Stomach (tissue), 4 donors: ENCODE measurements at regions not wholly inside any gene's neighbourhood (a gene's known extent, or its start where the extent isn't known, plus 50 kb on each side); places are given as distances from the start of the nearest gene placed in this dataset.

Experiments
- EP300 ChIP-seq: sonication (generic); formaldehyde crosslinking; IDR thresholded peaks from one replicate; pipeline ENCODE4 v1.6.1; 2017; ENCODE audit warnings: antibody characterized with exemption
- POLR2A ChIP-seq, 4 donors: fragments of 450-650 bp; IDR thresholded peaks; one replicate each; pipeline ENCODE4 v1.6.1; 2016; ENCODE audit warnings: antibody characterized with exemption in 4 of 4, control low read depth in 2 of 4, mild to moderate bottlenecking in 1 of 4, moderate library complexity in 1 of 4
- POLR2AphosphoS5 ChIP-seq, 3 donors: sonication (generic); formaldehyde crosslinking; IDR thresholded peaks; one replicate each; pipeline ENCODE4 v1.6.1; 2016; ENCODE audit warnings: antibody characterized with exemption in 3 of 3
- TF ChIP-seq, protein P1 (sequence below), 7 experiments: fragments of 450-650 bp in 4 of 7; fragments of 200-600 bp in 3 of 7; sonication (generic) in 3 of 7; IDR thresholded peaks; one replicate each; pipeline ENCODE4 v1.5.1; 2016 to 2019; ENCODE audit warnings: antibody characterized with exemption in 7 of 7, control low read depth in 2 of 7, mild to moderate bottlenecking in 1 of 7

- TF ChIP-seq, protein P1, sequence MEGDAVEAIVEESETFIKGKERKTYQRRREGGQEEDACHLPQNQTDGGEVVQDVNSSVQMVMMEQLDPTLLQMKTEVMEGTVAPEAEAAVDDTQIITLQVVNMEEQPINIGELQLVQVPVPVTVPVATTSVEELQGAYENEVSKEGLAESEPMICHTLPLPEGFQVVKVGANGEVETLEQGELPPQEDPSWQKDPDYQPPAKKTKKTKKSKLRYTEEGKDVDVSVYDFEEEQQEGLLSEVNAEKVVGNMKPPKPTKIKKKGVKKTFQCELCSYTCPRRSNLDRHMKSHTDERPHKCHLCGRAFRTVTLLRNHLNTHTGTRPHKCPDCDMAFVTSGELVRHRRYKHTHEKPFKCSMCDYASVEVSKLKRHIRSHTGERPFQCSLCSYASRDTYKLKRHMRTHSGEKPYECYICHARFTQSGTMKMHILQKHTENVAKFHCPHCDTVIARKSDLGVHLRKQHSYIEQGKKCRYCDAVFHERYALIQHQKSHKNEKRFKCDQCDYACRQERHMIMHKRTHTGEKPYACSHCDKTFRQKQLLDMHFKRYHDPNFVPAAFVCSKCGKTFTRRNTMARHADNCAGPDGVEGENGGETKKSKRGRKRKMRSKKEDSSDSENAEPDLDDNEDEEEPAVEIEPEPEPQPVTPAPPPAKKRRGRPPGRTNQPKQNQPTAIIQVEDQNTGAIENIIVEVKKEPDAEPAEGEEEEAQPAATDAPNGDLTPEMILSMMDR (IDR thresholded peaks at IDR 0.05) = no peak
- TF ChIP-seq EP300 (no peak), POLR2A (IDR thresholded peaks at IDR 0.05) (no peak), POLR2AphosphoS5 (IDR thresholded peaks at IDR 0.05) (no peak)
Measured at GRCh38 chr20:24277196-24277595, 192.2 kb upstream of the SYNDIG1 start.
